ENCODE measurements at regions not wholly inside any gene's neighbourhood (a gene's known extent, or its start where the extent isn't known, plus 50 kb on each side); places are given as distances from the start of the nearest gene placed in this dataset.

- no peak for DNase-seq (ENCODE audit: low read depth, low spot score)
- ChIA-PET CTCF (interaction anchor here (0.7 kb wide), 1 partner anchor 407 kb away, joined by 5 read pairs; no protein-coding TSS in a partner anchor), RAD21 (ENCODE audit: low non-redundant PET in 1 of 2, low total read pairs in 2 of 2, uncharacterized antibody in 2 of 2, unreplicated experiment in 2 of 2) (no interaction called here), POLR2A (no interaction called here)
- no peak for TF ChIP-seq POLR2AphosphoS5 (IDR thresholded peaks at IDR 0.05; ENCODE audit: low read depth, low read length)
- TF ChIP-seq CBX3 (IDR thresholded peaks at IDR 0.05; ENCODE audit: low read depth) = no peak
- TF ChIP-seq YY1 (IDR thresholded peaks at IDR 0.05; ENCODE audit: extremely low read depth, insufficient replicate concordance, low read depth, low read length) = no peak
- no peak for TF ChIP-seq EZH2 (IDR thresholded peaks at IDR 0.05)
- TF ChIP-seq SP1 (IDR thresholded peaks at IDR 0.05; ENCODE audit: low read depth) = no peak
- no peak for TF ChIP-seq ZNF274 (IDR thresholded peaks at IDR 0.05; ENCODE audit: low read depth, low read length)
- Histone ChIP-seq H3K9me2 (ENCODE audit: insufficient read depth) (no peaks in the 10 kb centered on the region), H3K27me3 (ENCODE audit: insufficient read depth, low read length) (peaks cover 5% of the 10 kb centered on the region; the same call in 1 of the 2 replicates), H3K79me2 (ENCODE audit: insufficient read depth, low read length) (no peaks in the 10 kb centered on the region), H3K4me2 (ENCODE audit: low read length) (no peak overlapping the region), H3K4me1 (ENCODE audit: control insufficient read depth in 1 of 2, insufficient read depth in 2 of 2, low read length in 2 of 2) (no peaks in the 10 kb centered on the region), H3K4me3 (replicated peaks in 1 of 2; ENCODE audit: low read depth in 1 of 2, low read length in 2 of 2) (no peak overlapping the region), H3K36me3 (ENCODE audit: control insufficient read depth in 1 of 2, insufficient read depth in 2 of 2, low read length in 2 of 2) (no peaks in the 10 kb centered on the region), H3K27ac (ENCODE audit: low read depth, low read length) (no peak overlapping the region), H4K20me1 (ENCODE audit: insufficient read depth) (no peaks in the 10 kb centered on the region), H3K9me3 (ENCODE audit: control insufficient read depth in 1 of 2, insufficient read depth in 1 of 2, low read depth in 1 of 2, low read length in 2 of 2) (no peaks in the 10 kb centered on the region), H3K9ac (ENCODE audit: low read length) (no peak overlapping the region), H2AFZ (ENCODE audit: low read depth, low read length, poor library complexity, severe bottlenecking) (no peak overlapping the region)
- intact Hi-C loops (cut with micrococcal nuclease) = loop anchor here (10.0 kb wide), 1 partner anchor 173 kb away; no protein-coding TSS in a partner anchor
- ATAC-seq = no peak
- no TSS peak for BruUV-seq (replicated peaks)
Observed at GRCh38 chr3:127371334-127371733, 83.5 kb upstream of the PRR20G start.

- no peak overlapping the region for H3K27ac ChIP-seq (ENCODE audit: low read depth, low read length)
- H4K20me1 ChIP-seq (ENCODE audit: insufficient read depth) = no peaks in the 10 kb centered on the region
- TF ChIP-seq RAD21 (IDR thresholded peaks at IDR 0.05; ENCODE audit: low read depth) = no peak
- TF ChIP-seq EZH2 (IDR thresholded peaks at IDR 0.05) = no peak
- no peak for TF ChIP-seq SIN3A (IDR thresholded peaks at IDR 0.05; ENCODE audit: low read depth)
- TF ChIP-seq POLR2AphosphoS5 (IDR thresholded peaks at IDR 0.05; ENCODE audit: low read depth, low read length) = no peak
- no peak for TF ChIP-seq MAX (IDR thresholded peaks at IDR 0.05)
- no peak for TF ChIP-seq ZBTB33 (IDR thresholded peaks at IDR 0.05; ENCODE audit: extremely low read depth, insufficient replicate concordance, low read length)
- H3K9ac ChIP-seq (ENCODE audit: low read length) = no peak overlapping the region
- H3K27me3 ChIP-seq (ENCODE audit: insufficient read depth, low read length) = peaks cover 5% of the 10 kb centered on the region; the same call in 1 of the 2 replicates
- H3K79me2 ChIP-seq (ENCODE audit: insufficient read depth, low read length) = no peaks in the 10 kb centered on the region
- no peaks in the 10 kb centered on the region for H3K9me2 ChIP-seq (ENCODE audit: insufficient read depth)
- no peak overlapping the region for H3K4me3 ChIP-seq (replicated peaks in 1 of 2; ENCODE audit: low read depth in 1 of 2, low read length in 2 of 2)
- ChIA-PET POLR2A (no interaction called here), RAD21 (ENCODE audit: low non-redundant PET in 1 of 2, low total read pairs in 2 of 2, uncharacterized antibody in 2 of 2, unreplicated experiment in 2 of 2) (no interaction called here), CTCF (interaction anchor here (0.7 kb wide), 1 partner anchor 407 kb away, joined by 5 read pairs; no protein-coding TSS in a partner anchor)
- ATAC-seq (no peak), DNase-seq (ENCODE audit: low read depth, low spot score) (no peak)
- intact Hi-C loops (cut with micrococcal nuclease) = loop anchor here (10.0 kb wide), 1 partner anchor 174 kb away; no protein-coding TSS in a partner anchor
- no peak overlapping the region for H3K4me2 ChIP-seq (ENCODE audit: low read length)
- no peaks in the 10 kb centered on the region for H3K36me3 ChIP-seq (ENCODE audit: control insufficient read depth in 1 of 2, insufficient read depth in 2 of 2, low read length in 2 of 2)
- H2AFZ ChIP-seq (ENCODE audit: low read depth, low read length, poor library complexity, severe bottlenecking) = no peak overlapping the region
- H3K4me1 ChIP-seq (ENCODE audit: control insufficient read depth in 1 of 2, insufficient read depth in 2 of 2, low read length in 2 of 2) = no peaks in the 10 kb centered on the region
- no TSS peak for BruUV-seq (replicated peaks)
- no peaks in the 10 kb centered on the region for H3K9me3 ChIP-seq (ENCODE audit: control insufficient read depth in 1 of 2, insufficient read depth in 1 of 2, low read depth in 1 of 2, low read length in 2 of 2)
Observed at GRCh38 chr3:127370906-127371305, 83.1 kb upstream of the PRR20G start.

Data from HCT116 (cell line).